Panc1 (cell line): ENCODE measurements at regions not wholly inside any gene's neighbourhood (a gene's known extent, or its start where the extent isn't known, plus 50 kb on each side); places are given as distances from the start of the nearest gene placed in this dataset.

ENCODE experiments used
- ATAC-seq: fragments of 200-7000 bp; cut with Tn5 transposase; 2 replicates; pipeline ENCODE4 v1.9.1; 2020; ENCODE audit warnings: mild to moderate bottlenecking, moderate library complexity
- BruUV-seq: library from RNA; stranded (reverse); fragments of 400-500 nt; replicated peaks from 2 replicates; lab custom pipeline; 2021; lab: Mats Ljungman, UMichigan
- CTCF ChIA-PET: fragments of 300-600 bp; sonication (Branson Sonifier 250); formaldehyde crosslinking; loops from one replicate; lab custom pipeline; 2022; ENCODE audit warnings: antibody characterized with exemption; lab: Charles Lee
- POLR2A ChIA-PET: fragments of 300-600 bp; sonication (Branson Sonifier 250); formaldehyde crosslinking; loops from one replicate; lab custom pipeline; 2022; ENCODE audit warnings: antibody characterized with exemption; lab: Charles Lee
- DNase-seq: peaks from one replicate; pipeline ENCODE4 v3.0.0-alpha.2; 2010; ENCODE audit warnings: low read depth, low spot score
- H3K27ac ChIP-seq: 2 replicates; pipeline ENCODE4 v1.5.1; 2011; ENCODE audit warnings: mild to moderate bottlenecking, low read length, inconsistent platforms
- H3K27me3 ChIP-seq: fragments of 200-500 bp; sonication (Bioruptor generic); 2 replicates; pipeline ENCODE4 v1.6.0; 2014; ENCODE audit warnings: low read length, inconsistent platforms; ENCODE audit not compliant: control insufficient read depth, insufficient read depth
- H3K36me3 ChIP-seq: fragments of 200-500 bp; sonication (Bioruptor generic); 2 replicates; pipeline ENCODE4 v1.5.1; 2014; ENCODE audit warnings: inconsistent platforms, mild to moderate bottlenecking, low read length, moderate library complexity; ENCODE audit not compliant: control insufficient read depth, insufficient read depth
- H3K4me1 ChIP-seq: 2 replicates; pipeline ENCODE4 v1.5.1; 2011; ENCODE audit warnings: inconsistent platforms, mild to moderate bottlenecking, low read length, moderate library complexity; ENCODE audit not compliant: control insufficient read depth, insufficient read depth
- H3K4me3 ChIP-seq, 2 experiments: 2 replicates each; pipeline ENCODE4 v1.5.1; 2011 to 2012; ENCODE audit warnings: low read depth in 2 of 2, low read length in 2 of 2, mild to moderate bottlenecking in 2 of 2, inconsistent platforms in 1 of 2, moderate library complexity in 1 of 2
- H3K9me3 ChIP-seq: fragments of 200-500 bp; sonication (Bioruptor generic); 2 replicates; pipeline ENCODE4 v1.5.1; 2014; ENCODE audit warnings: low read depth, mild to moderate bottlenecking, inconsistent platforms, low read length, moderate library complexity; ENCODE audit not compliant: control insufficient read depth, insufficient read depth
- POLR2AphosphoS5 ChIP-seq: IDR thresholded peaks from 2 replicates; pipeline ENCODE4 v1.6.1; 2012; ENCODE audit warnings: mild to moderate bottlenecking, low read depth, low read length, moderate library complexity
- REST ChIP-seq, 2 experiments: IDR thresholded peaks; 2 replicates each; pipeline ENCODE4 v1.6.1; 2011 to 2012; ENCODE audit warnings: low read depth in 2 of 2, control low read depth in 1 of 2, low read length in 1 of 2, mild to moderate bottlenecking in 1 of 2, moderate library complexity in 1 of 2; ENCODE audit not compliant: insufficient read depth in 1 of 2
- SIN3A ChIP-seq: IDR thresholded peaks from 2 replicates; pipeline ENCODE4 v1.6.1; 2012; ENCODE audit warnings: low read depth, mild to moderate bottlenecking, low read length, moderate library complexity, borderline replicate concordance; ENCODE audit not compliant: insufficient read depth
- TCF7L2 ChIP-seq: IDR thresholded peaks from 2 replicates; pipeline ENCODE4 v1.6.1; 2011; ENCODE audit warnings: mild to moderate bottlenecking, low read depth, low read length, inconsistent platforms
- in situ Hi-C: cut with HindIII; loops from 2 replicates; pipeline ENCODE4 v1.10.0; 2016; ENCODE audit warnings: low sequenced_read_pairs, low pct_unique_long_range_greater_than_20kb
- intact Hi-C: fragments of 100-400 bp; cut with micrococcal nuclease; formaldehyde crosslinking; loops from one replicate; pipeline ENCODE4 v1.10.0; 2022; ENCODE audit not compliant: unreplicated experiment
- TF ChIP-seq, protein P1 (sequence below): fragments of 450-650 bp; IDR thresholded peaks from 2 replicates; pipeline ENCODE4 v1.5.1; 2017; ENCODE audit warnings: mild to moderate bottlenecking

DNA sequence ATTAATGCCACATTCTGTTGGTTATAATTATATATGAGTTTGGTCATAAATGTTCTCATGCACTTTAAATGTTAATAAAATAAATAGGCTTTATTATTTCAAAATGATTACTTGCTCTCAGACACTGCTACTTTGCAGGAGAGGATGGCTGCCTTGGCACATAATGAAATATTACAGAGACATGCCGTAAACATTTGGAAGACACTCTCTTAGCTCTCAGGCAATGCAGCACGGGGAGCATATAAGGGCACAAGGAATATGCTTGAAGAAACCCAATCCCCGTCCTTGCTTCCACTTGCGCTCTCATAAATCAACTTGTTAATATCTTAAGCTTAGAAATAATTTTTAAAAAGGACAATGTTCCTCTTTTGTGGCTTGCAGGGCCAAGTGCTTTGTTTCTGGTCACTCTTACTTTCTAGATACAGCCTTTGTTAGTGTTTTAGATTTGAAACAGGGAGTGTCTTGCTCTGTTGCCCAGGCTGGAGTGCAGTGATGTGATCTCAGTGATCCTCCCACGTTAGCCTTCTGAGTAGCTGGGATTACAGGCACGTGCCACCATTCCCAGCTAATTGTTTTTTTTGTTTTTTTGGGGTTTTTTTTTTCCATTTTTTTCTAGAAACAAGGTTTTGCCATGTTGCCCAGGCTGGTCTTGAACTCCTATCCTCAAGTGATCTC, 445.0 kb downstream of the SPRY1 start:
- H3K9me3 ChIP-seq, result no peaks in the 10 kb centered on the region
- ChIA-PET POLR2A (no interaction called here), CTCF (no interaction called here)
- intact Hi-C loops, result no loop called here
- no peaks in the 10 kb centered on the region; the same call in 1 of the 2 replicates for H3K4me1 ChIP-seq
- DNase-seq (no peak), ATAC-seq (no peak)
- H3K27me3 ChIP-seq, result no peaks in the 10 kb centered on the region
- no TSS peak for BruUV-seq
- no peak overlapping the region for H3K4me3 ChIP-seq
- in situ Hi-C loops, result no loop called here
- TF ChIP-seq REST (IDR thresholded peaks at IDR 0.05; ENCODE audit: insufficient read depth in 1 of 2, low read depth in 2 of 2, low read length in 1 of 2) (no peak), TCF7L2 (no peak), POLR2AphosphoS5 (no peak), SIN3A (no peak)
- TF ChIP-seq, protein P1, sequence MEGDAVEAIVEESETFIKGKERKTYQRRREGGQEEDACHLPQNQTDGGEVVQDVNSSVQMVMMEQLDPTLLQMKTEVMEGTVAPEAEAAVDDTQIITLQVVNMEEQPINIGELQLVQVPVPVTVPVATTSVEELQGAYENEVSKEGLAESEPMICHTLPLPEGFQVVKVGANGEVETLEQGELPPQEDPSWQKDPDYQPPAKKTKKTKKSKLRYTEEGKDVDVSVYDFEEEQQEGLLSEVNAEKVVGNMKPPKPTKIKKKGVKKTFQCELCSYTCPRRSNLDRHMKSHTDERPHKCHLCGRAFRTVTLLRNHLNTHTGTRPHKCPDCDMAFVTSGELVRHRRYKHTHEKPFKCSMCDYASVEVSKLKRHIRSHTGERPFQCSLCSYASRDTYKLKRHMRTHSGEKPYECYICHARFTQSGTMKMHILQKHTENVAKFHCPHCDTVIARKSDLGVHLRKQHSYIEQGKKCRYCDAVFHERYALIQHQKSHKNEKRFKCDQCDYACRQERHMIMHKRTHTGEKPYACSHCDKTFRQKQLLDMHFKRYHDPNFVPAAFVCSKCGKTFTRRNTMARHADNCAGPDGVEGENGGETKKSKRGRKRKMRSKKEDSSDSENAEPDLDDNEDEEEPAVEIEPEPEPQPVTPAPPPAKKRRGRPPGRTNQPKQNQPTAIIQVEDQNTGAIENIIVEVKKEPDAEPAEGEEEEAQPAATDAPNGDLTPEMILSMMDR, result no peak
- no peaks in the 10 kb centered on the region for H3K36me3 ChIP-seq
- H3K27ac ChIP-seq, result no peak overlapping the region; the same call in 1 of the 2 replicates

DNA sequence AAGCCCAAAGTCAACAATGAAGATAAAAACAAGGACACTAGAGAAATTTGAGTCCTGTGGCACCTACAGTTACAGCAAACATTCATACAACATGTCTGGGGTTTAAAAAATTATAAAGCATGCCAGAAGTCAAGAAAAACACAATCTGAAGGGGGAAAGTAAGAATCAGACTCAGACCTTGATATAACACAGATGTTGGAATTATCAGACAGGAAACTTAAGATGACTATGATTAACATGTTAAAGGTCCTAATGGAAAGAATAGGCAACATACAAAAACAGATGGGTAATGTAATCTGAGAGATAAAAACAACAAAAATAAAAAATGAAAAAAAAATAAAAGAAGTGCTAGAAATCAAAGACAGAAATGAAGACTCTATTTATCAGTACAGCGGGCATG, 446.5 kb downstream of the SPRY1 start:
- no peak for DNase-seq
- Histone ChIP-seq H3K4me3 (no peak overlapping the region), H3K4me1 (no peaks in the 10 kb centered on the region; the same call in 1 of the 2 replicates), H3K27ac (no peak overlapping the region; the same call in 1 of the 2 replicates), H3K36me3 (no peaks in the 10 kb centered on the region), H3K27me3 (no peaks in the 10 kb centered on the region), H3K9me3 (no peaks in the 10 kb centered on the region)
- BruUV-seq, result no TSS peak
- in situ Hi-C loops (no loop called here), intact Hi-C loops (no loop called here)
- ChIA-PET POLR2A (no interaction called here), CTCF (no interaction called here)
- no peak for TF ChIP-seq REST (IDR thresholded peaks at IDR 0.05; ENCODE audit: insufficient read depth in 1 of 2, low read depth in 2 of 2, low read length in 1 of 2)
- no peak for TF ChIP-seq SIN3A
- TF ChIP-seq TCF7L2, result no peak
- TF ChIP-seq, protein P1, result no peak
- no peak for TF ChIP-seq POLR2AphosphoS5
- ATAC-seq, result no peak
